A673 (cell line): ENCODE measurements at regions not wholly inside any gene's neighbourhood (a gene's known extent, or its start where the extent isn't known, plus 50 kb on each side); places are given as distances from the start of the nearest gene placed in this dataset.

Experiments used
- EZH2 ChIP-seq: fragments of 200-600 bp; sonication (generic); IDR thresholded peaks from 2 replicates; pipeline ENCODE4 v1.6.1; 2017; ENCODE audit warnings: borderline replicate concordance, low read depth, mild to moderate bottlenecking, mixed read lengths, antibody characterized with exemption, low read length; ENCODE audit not compliant: poor library complexity, severe bottlenecking
- TF ChIP-seq, protein P1 (sequence below): fragments of 300-800, 200-600 bp; sonication (generic); conservative IDR thresholded peaks from 2 replicates; pipeline ENCODE4 v1.5.1; 2017; ENCODE audit warnings: low read depth, mild to moderate bottlenecking, antibody characterized with exemption, low read length, moderate library complexity, mixed read lengths

DNA sequence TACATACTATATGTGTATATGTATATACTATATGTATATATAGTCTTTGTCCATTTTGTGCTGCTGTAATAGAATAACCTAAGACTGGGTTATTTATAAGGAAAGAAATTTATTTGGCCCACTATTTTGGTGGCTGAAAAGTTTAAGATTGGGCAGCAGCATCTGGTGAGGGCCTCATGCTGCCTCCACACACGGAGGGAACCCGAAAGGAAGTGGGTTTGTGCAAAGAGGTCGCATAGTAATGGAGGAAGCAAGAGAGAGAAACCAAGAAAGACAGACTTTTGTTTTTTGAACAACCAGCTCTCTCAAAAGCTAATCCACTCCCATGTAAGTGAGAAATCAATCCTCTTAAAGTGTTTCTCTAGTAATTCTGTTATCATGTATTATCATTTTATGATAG lies 1147.3 kb downstream of the NCAM2 start:
- TF ChIP-seq, protein P1, sequence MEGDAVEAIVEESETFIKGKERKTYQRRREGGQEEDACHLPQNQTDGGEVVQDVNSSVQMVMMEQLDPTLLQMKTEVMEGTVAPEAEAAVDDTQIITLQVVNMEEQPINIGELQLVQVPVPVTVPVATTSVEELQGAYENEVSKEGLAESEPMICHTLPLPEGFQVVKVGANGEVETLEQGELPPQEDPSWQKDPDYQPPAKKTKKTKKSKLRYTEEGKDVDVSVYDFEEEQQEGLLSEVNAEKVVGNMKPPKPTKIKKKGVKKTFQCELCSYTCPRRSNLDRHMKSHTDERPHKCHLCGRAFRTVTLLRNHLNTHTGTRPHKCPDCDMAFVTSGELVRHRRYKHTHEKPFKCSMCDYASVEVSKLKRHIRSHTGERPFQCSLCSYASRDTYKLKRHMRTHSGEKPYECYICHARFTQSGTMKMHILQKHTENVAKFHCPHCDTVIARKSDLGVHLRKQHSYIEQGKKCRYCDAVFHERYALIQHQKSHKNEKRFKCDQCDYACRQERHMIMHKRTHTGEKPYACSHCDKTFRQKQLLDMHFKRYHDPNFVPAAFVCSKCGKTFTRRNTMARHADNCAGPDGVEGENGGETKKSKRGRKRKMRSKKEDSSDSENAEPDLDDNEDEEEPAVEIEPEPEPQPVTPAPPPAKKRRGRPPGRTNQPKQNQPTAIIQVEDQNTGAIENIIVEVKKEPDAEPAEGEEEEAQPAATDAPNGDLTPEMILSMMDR, result no peak
- no peak for TF ChIP-seq EZH2
